ENCODE measurements at regions not wholly inside any gene's neighbourhood (a gene's known extent, or its start where the extent isn't known, plus 50 kb on each side); places are given as distances from the start of the nearest gene placed in this dataset.

DNA sequence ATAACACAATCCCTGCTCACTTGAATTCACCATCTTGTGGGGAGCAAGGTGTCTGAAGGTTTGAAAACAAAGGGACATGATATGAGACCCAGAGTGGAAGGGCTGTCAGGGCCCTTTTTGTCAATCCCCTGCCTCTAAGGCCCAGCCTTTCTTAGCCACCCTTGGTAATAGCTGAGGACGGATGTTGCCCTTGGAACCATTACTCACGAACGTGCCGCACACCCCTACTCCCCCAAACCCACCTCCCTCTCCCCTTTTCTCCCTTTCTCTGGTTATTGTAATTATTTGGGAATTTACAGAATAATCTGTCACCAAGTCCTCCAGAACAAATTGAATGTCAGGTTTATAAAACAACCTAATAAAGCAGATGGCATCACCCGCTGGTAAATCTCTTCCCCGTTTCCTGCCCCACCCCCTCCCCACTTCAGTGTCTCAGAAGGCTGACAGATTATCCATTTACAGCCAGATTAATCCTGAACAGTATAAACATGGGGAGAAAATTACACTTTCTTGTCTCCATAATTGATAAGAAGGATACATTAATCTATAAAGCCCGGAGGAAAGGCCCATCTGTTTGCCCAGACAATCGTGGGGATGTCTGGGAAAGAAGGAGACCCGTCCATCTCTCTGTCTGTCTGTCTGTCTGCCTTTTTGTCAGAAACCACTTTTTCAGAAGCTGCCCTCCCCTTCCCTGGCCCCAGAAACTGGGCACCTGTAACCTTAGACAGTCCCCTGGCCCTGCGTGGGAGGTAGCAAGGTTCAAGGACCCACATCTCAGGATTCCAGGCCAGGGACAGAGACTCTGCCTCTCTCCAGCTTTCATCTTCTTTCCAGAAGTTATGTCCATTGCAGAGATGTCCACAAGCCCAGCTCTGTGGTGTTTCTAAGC, 60.6 kb upstream of the CD34 start:
- Histone ChIP-seq H3K27ac (no peak overlapping the region), H3K4me3 (no peak overlapping the region), H3K4me1 (no peaks in the 10 kb centered on the region), H3K36me3 (no peaks in the 10 kb centered on the region), H3K9me3 (no peaks in the 10 kb centered on the region), H3K27me3 (no peaks in the 10 kb centered on the region)
- TF ChIP-seq POLR2AphosphoS5 (IDR thresholded peaks at IDR 0.05): no peak
- TF ChIP-seq, protein P1, sequence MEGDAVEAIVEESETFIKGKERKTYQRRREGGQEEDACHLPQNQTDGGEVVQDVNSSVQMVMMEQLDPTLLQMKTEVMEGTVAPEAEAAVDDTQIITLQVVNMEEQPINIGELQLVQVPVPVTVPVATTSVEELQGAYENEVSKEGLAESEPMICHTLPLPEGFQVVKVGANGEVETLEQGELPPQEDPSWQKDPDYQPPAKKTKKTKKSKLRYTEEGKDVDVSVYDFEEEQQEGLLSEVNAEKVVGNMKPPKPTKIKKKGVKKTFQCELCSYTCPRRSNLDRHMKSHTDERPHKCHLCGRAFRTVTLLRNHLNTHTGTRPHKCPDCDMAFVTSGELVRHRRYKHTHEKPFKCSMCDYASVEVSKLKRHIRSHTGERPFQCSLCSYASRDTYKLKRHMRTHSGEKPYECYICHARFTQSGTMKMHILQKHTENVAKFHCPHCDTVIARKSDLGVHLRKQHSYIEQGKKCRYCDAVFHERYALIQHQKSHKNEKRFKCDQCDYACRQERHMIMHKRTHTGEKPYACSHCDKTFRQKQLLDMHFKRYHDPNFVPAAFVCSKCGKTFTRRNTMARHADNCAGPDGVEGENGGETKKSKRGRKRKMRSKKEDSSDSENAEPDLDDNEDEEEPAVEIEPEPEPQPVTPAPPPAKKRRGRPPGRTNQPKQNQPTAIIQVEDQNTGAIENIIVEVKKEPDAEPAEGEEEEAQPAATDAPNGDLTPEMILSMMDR (IDR thresholded peaks at IDR 0.05): no peak
- intact Hi-C loops (cut with DNase I; ENCODE audit: low total_unique reads): no loop called here
- DNase-seq (ENCODE audit: low spot score in 2 of 2): no peak

GRCh38 chr1:207970329-207971233, 59.7 kb upstream of the CD34 start:
- no peak for DNase-seq (ENCODE audit: low spot score in 2 of 2)
- H3K27ac ChIP-seq: no peak overlapping the region
- H3K4me3 ChIP-seq: no peak overlapping the region
- H3K4me1 ChIP-seq: no peaks in the 10 kb centered on the region
- H3K9me3 ChIP-seq: no peaks in the 10 kb centered on the region
- intact Hi-C loops (cut with DNase I; ENCODE audit: low total_unique reads): no loop called here
- no peaks in the 10 kb centered on the region for H3K36me3 ChIP-seq
- TF ChIP-seq, protein P1 (IDR thresholded peaks at IDR 0.05): no peak
- TF ChIP-seq POLR2AphosphoS5 (IDR thresholded peaks at IDR 0.05): no peak
- TF ChIP-seq POLR2A (IDR thresholded peaks at IDR 0.05): no peak
- no peaks in the 10 kb centered on the region for H3K27me3 ChIP-seq

GRCh38 chr1:207969528-207969927, 58.6 kb upstream of the CD34 start:
- no peak for DNase-seq (ENCODE audit: low spot score in 2 of 2)
- H3K36me3 ChIP-seq: no peaks in the 10 kb centered on the region
- intact Hi-C loops (cut with DNase I; ENCODE audit: low total_unique reads): no loop called here
- TF ChIP-seq, protein P1 (IDR thresholded peaks at IDR 0.05): no peak
- TF ChIP-seq POLR2A (IDR thresholded peaks at IDR 0.05) (no peak), POLR2AphosphoS5 (IDR thresholded peaks at IDR 0.05) (no peak)
- H3K4me1 ChIP-seq: no peaks in the 10 kb centered on the region
- no peaks in the 10 kb centered on the region for H3K27me3 ChIP-seq
- H3K27ac ChIP-seq: no peak overlapping the region
- H3K4me3 ChIP-seq: no peak overlapping the region
- no peaks in the 10 kb centered on the region for H3K9me3 ChIP-seq

GRCh38 chr1:207968521-207969009, 57.6 kb upstream of the CD34 start:
- TF ChIP-seq POLR2A (IDR thresholded peaks at IDR 0.05) (no peak), POLR2AphosphoS5 (IDR thresholded peaks at IDR 0.05) (no peak)
- TF ChIP-seq, protein P1 (IDR thresholded peaks at IDR 0.05): no peak
- Histone ChIP-seq H3K4me3 (no peak overlapping the region), H3K4me1 (no peaks in the 10 kb centered on the region), H3K27me3 (no peaks in the 10 kb centered on the region), H3K27ac (no peak overlapping the region), H3K36me3 (no peaks in the 10 kb centered on the region), H3K9me3 (no peaks in the 10 kb centered on the region)
- intact Hi-C loops (cut with DNase I; ENCODE audit: low total_unique reads): no loop called here
- no peak for DNase-seq (ENCODE audit: low spot score in 2 of 2)

All from breast epithelium (tissue), 4 donors.